Head of caudate nucleus (tissue), 42 donors: ENCODE measurements at regions not wholly inside any gene's neighbourhood (a gene's known extent, or its start where the extent isn't known, plus 50 kb on each side); places are given as distances from the start of the nearest gene placed in this dataset.

Experiments
- DNase-seq, 42 donors: peaks; one replicate each; pipeline versions ENCODE4 v3.0.0 to v3.0.0-alpha.2; 2020 to 2021; ENCODE audit warnings: mixed read lengths in 7 of 42
- intact Hi-C: fragments of 100-400 bp; cut with DNase I; formaldehyde crosslinking; loops from one replicate; pipeline ENCODE4 v1.15.0; 2022

GRCh38 chr2:185891403-185891802, 152.8 kb downstream of the FSIP2 start:
- no peak for DNase-seq
- intact Hi-C loops = no loop called here

GRCh38 chr2:185891804-185892411, 153.3 kb downstream of the FSIP2 start:
- intact Hi-C loops = no loop called here
- no peak for DNase-seq

GRCh38 chr2:185892484-185892883, 153.9 kb downstream of the FSIP2 start:
- intact Hi-C loops = no loop called here
- no peak for DNase-seq

GRCh38 chr2:185894223-185894622, 155.6 kb downstream of the FSIP2 start:
- intact Hi-C loops = no loop called here
- DNase-seq = no peak

- intact Hi-C loops = no loop called here
- DNase-seq = no peak
Measured at GRCh38 chr2:185895828-185896693, 157.5 kb downstream of the FSIP2 start.

- intact Hi-C loops = no loop called here
Measured at GRCh38 chr2:185899366-185899765, 160.8 kb downstream of the FSIP2 start.

GRCh38 chr2:185919155-185919554, 180.6 kb downstream of the FSIP2 start:
- intact Hi-C loops = no loop called here
- no peak for DNase-seq

More at GRCh38 chr2:185899366-185899765, 160.8 kb downstream of the FSIP2 start:
- no peak for DNase-seq

- DNase-seq = no peak
- intact Hi-C loops = no loop called here
Measured at GRCh38 chr2:185921048-185921756, 182.6 kb downstream of the FSIP2 start.

- no peak for DNase-seq
- intact Hi-C loops = no loop called here
Measured at GRCh38 chr2:185934232-185934631, 195.6 kb downstream of the FSIP2 start.

- DNase-seq = no peak
- intact Hi-C loops = no loop called here
Measured at GRCh38 chr2:185939858-185940257, 201.3 kb downstream of the FSIP2 start.

GRCh38 chr2:185942855-185943254, 204.3 kb downstream of the FSIP2 start:
- DNase-seq = no peak
- intact Hi-C loops = no loop called here

GRCh38 chr2:185947722-185948121, 209.1 kb downstream of the FSIP2 start:
- intact Hi-C loops = no loop called here
- DNase-seq = no peak

- intact Hi-C loops = no loop called here
- no peak for DNase-seq
Measured at GRCh38 chr2:185952100-185952499, 213.5 kb downstream of the FSIP2 start.

GRCh38 chr2:185954389-185954788, 215.8 kb downstream of the FSIP2 start:
- no peak for DNase-seq
- intact Hi-C loops = no loop called here

- intact Hi-C loops = no loop called here
- DNase-seq = no peak
Measured at GRCh38 chr2:185955050-185955449, 216.4 kb downstream of the FSIP2 start.

GRCh38 chr2:185967335-185967734, 228.7 kb downstream of the FSIP2 start:
- intact Hi-C loops = no loop called here
- no peak for DNase-seq

GRCh38 chr2:185970148-185970852, 231.7 kb downstream of the FSIP2 start:
- DNase-seq = no peak
- intact Hi-C loops = no loop called here

- DNase-seq = no peak
- intact Hi-C loops = no loop called here
Measured at GRCh38 chr2:185978634-185979407, 240.2 kb downstream of the FSIP2 start.

GRCh38 chr2:185979546-185980071, 241.0 kb downstream of the FSIP2 start:
- intact Hi-C loops = no loop called here
- DNase-seq = no peak
